Type B pancreatic cell (in vitro differentiated cells): ENCODE measurements at regions not wholly inside any gene's neighbourhood (a gene's known extent, or its start where the extent isn't known, plus 50 kb on each side); places are given as distances from the start of the nearest gene placed in this dataset.

Experiments
- DNase-seq: peaks from one replicate; pipeline ENCODE4 v3.0.0; 2021; ENCODE audit warnings: mixed read lengths; ENCODE audit not compliant: unreplicated experiment; ENCODE audit errors: extremely low spot score
- H3K27ac Mint-ChIP-seq: 2 replicates; pipeline ENCODE4 v1.8.0; 2021; ENCODE audit warnings: mild to moderate bottlenecking, mixed read lengths
- H3K27me3 Mint-ChIP-seq: 2 replicates; pipeline ENCODE4 v1.8.0; 2021; ENCODE audit warnings: mixed read lengths
- H3K36me3 Mint-ChIP-seq: 2 replicates; pipeline ENCODE4 v1.8.0; 2021; ENCODE audit warnings: mixed read lengths
- H3K4me1 Mint-ChIP-seq: one replicate; pipeline ENCODE4 v1.8.0; 2021; ENCODE audit warnings: mixed read lengths; ENCODE audit not compliant: unreplicated experiment
- H3K4me3 Mint-ChIP-seq: 2 replicates; pipeline ENCODE4 v1.8.0; 2021; ENCODE audit warnings: mild to moderate bottlenecking, mixed read lengths
- H3K9me3 Mint-ChIP-seq: 2 replicates; pipeline ENCODE4 v1.8.0; 2021; ENCODE audit warnings: mixed read lengths
- TF ChIP-seq, protein P1 (sequence below): fragments of 200-600 bp; sonication (generic); conservative IDR thresholded peaks from 2 replicates; pipeline ENCODE4 v1.5.0; 2021; ENCODE audit warnings: antibody characterized with exemption, mild to moderate bottlenecking

GRCh38 chr7:94265456-94265855, 129.2 kb upstream of the COL1A2 start:
- Mint-ChIP-seq H3K4me3 (no peak overlapping the region), H3K4me1 (peaks cover 10% of the 10 kb centered on the region), H3K27me3 (no peaks in the 10 kb centered on the region), H3K27ac (no peak overlapping the region), H3K9me3 (no peaks in the 10 kb centered on the region), H3K36me3 (no peaks in the 10 kb centered on the region)
- TF ChIP-seq, protein P1, sequence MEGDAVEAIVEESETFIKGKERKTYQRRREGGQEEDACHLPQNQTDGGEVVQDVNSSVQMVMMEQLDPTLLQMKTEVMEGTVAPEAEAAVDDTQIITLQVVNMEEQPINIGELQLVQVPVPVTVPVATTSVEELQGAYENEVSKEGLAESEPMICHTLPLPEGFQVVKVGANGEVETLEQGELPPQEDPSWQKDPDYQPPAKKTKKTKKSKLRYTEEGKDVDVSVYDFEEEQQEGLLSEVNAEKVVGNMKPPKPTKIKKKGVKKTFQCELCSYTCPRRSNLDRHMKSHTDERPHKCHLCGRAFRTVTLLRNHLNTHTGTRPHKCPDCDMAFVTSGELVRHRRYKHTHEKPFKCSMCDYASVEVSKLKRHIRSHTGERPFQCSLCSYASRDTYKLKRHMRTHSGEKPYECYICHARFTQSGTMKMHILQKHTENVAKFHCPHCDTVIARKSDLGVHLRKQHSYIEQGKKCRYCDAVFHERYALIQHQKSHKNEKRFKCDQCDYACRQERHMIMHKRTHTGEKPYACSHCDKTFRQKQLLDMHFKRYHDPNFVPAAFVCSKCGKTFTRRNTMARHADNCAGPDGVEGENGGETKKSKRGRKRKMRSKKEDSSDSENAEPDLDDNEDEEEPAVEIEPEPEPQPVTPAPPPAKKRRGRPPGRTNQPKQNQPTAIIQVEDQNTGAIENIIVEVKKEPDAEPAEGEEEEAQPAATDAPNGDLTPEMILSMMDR, result no peak
- no peak for DNase-seq

- no peaks in the 10 kb centered on the region for H3K36me3 Mint-ChIP-seq
- H3K27ac Mint-ChIP-seq, result no peak overlapping the region
- no peak for DNase-seq
- no peaks in the 10 kb centered on the region for H3K27me3 Mint-ChIP-seq
- TF ChIP-seq, protein P1, result no peak
- H3K9me3 Mint-ChIP-seq, result no peaks in the 10 kb centered on the region
- H3K4me3 Mint-ChIP-seq, result no peak overlapping the region
- H3K4me1 Mint-ChIP-seq, result peaks cover 9% of the 10 kb centered on the region
These were observed 128.5 kb upstream of the COL1A2 start for GRCh38 chr7:94266238-94266644.

DNA sequence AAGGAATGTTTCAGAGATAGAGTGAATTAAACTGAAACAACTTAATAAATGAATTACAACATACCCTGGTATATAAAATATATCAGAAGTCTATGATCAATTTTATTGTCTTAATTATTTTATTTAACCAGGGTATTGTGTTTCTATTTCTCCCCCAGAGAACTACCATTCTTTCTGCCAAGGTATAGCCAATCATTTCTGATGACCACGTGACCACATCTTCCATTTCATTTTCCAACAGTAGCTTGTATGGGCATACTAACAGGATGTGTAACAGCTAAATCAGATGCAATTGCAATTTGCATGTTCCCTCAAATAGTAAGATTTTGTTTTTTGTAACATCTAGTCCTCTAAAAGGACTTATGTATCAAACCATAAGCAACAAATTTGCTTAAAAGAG, 123.9 kb upstream of the COL1A2 start:
- DNase-seq, result no peak
- Mint-ChIP-seq H3K4me1 (peaks cover 5% of the 10 kb centered on the region), H3K36me3 (no peaks in the 10 kb centered on the region), H3K27me3 (no peaks in the 10 kb centered on the region), H3K9me3 (no peaks in the 10 kb centered on the region), H3K27ac (no peak overlapping the region), H3K4me3 (no peak overlapping the region)
- TF ChIP-seq, protein P1, result no peak

- Mint-ChIP-seq H3K4me1 (peaks cover 7% of the 10 kb centered on the region), H3K9me3 (no peaks in the 10 kb centered on the region), H3K27ac (no peak overlapping the region), H3K4me3 (no peak overlapping the region), H3K36me3 (no peaks in the 10 kb centered on the region), H3K27me3 (no peaks in the 10 kb centered on the region)
- no peak for DNase-seq
- TF ChIP-seq, protein P1, result no peak
These were observed 121.7 kb upstream of the COL1A2 start for GRCh38 chr7:94272821-94273583.

DNA sequence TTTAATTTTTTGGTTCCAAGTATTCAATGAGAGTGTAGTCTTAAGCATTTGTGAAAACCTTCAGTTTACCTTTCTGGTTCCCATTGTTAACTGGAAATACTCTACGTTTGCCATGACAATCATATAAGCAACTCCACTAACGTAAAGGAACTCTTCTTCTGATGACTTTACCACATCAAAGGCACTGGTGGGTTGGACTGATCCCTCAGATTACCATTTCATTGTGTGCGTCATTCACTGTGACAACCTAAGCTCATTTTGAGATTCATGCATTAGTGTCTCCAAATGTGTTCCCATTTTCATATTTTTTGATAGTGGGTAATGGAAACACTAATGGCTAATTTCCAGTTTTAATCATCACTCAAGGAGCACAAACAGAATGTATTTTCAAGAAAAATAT, 119.9 kb upstream of the COL1A2 start:
- TF ChIP-seq, protein P1, result no peak
- H3K27me3 Mint-ChIP-seq, result peaks cover 7% of the 10 kb centered on the region
- H3K27ac Mint-ChIP-seq, result no peak overlapping the region
- H3K4me1 Mint-ChIP-seq, result peaks cover 4% of the 10 kb centered on the region
- H3K4me3 Mint-ChIP-seq, result no peak overlapping the region
- no peak for DNase-seq
- no peaks in the 10 kb centered on the region for H3K9me3 Mint-ChIP-seq
- no peaks in the 10 kb centered on the region for H3K36me3 Mint-ChIP-seq

- no peak for DNase-seq
- no peaks in the 10 kb centered on the region for H3K36me3 Mint-ChIP-seq
- no peaks in the 10 kb centered on the region for H3K9me3 Mint-ChIP-seq
- H3K27me3 Mint-ChIP-seq, result peaks cover 7% of the 10 kb centered on the region
- peaks cover 10% of the 10 kb centered on the region for H3K4me1 Mint-ChIP-seq
- H3K4me3 Mint-ChIP-seq, result no peak overlapping the region
- TF ChIP-seq, protein P1, result no peak
- H3K27ac Mint-ChIP-seq, result no peak overlapping the region
These were observed 118.7 kb upstream of the COL1A2 start for GRCh38 chr7:94276027-94276426.
